Fibroblast of lung (primary cell): ENCODE measurements at regions not wholly inside any gene's neighbourhood (a gene's known extent, or its start where the extent isn't known, plus 50 kb on each side); places are given as distances from the start of the nearest gene placed in this dataset.

Experiments used
- DNase-seq, 2 donors: peaks; one replicate each; pipeline versions ENCODE4 v3.0.0 to v3.0.0-alpha.2; 2010; ENCODE audit warnings: low read depth in 2 of 2
- H2AFZ ChIP-seq: 2 replicates; pipeline ENCODE4 v1.5.1; 2012; ENCODE audit warnings: low read length, control low read depth, inconsistent platforms
- H3K27ac ChIP-seq: 2 replicates; pipeline ENCODE4 v1.5.1; 2011; ENCODE audit warnings: low read length, control low read depth; ENCODE audit not compliant: insufficient read depth
- H3K27me3 ChIP-seq: 2 replicates; pipeline ENCODE4 v1.5.1; 2011; ENCODE audit warnings: mild to moderate bottlenecking, low read length; ENCODE audit not compliant: control insufficient read depth, insufficient read depth
- H3K36me3 ChIP-seq: 2 replicates; pipeline ENCODE4 v1.5.1; 2011; ENCODE audit warnings: low read length; ENCODE audit not compliant: control insufficient read depth, insufficient read depth
- H3K4me1 ChIP-seq: 2 replicates; pipeline ENCODE4 v1.5.1; 2011; ENCODE audit warnings: low read length; ENCODE audit not compliant: control insufficient read depth, insufficient read depth; ENCODE audit errors: extremely low read depth
- H3K4me2 ChIP-seq: 2 replicates; pipeline ENCODE4 v1.5.1; 2011; ENCODE audit warnings: low read length, control low read depth; ENCODE audit not compliant: insufficient read depth; ENCODE audit errors: extremely low read depth
- H3K4me3 ChIP-seq, 4 experiments: fragments of 200-600 bp in 1 of 4; sonication (generic) in 1 of 4; replicated peaks in 1 of 4; 2 replicates each; pipeline ENCODE4 v1.5.1; 2011 to 2016; ENCODE audit warnings: low read length in 4 of 4, low read depth in 3 of 4, mild to moderate bottlenecking in 3 of 4, control low read depth in 2 of 4, inconsistent platforms in 1 of 4, mixed read lengths in 1 of 4; ENCODE audit not compliant: insufficient read depth in 1 of 4; ENCODE audit errors: control extremely low read depth in 1 of 4
- H3K79me2 ChIP-seq: 2 replicates; pipeline ENCODE4 v1.5.1; 2012; ENCODE audit warnings: mild to moderate bottlenecking, low read length, inconsistent platforms; ENCODE audit not compliant: control insufficient read depth, insufficient read depth
- H3K9ac ChIP-seq: 2 replicates; pipeline ENCODE4 v1.5.1; 2011; ENCODE audit warnings: mild to moderate bottlenecking, low read length, control low read depth; ENCODE audit not compliant: insufficient read depth
- H3K9me3 ChIP-seq: 2 replicates; pipeline ENCODE4 v1.5.1; 2012; ENCODE audit warnings: low read depth, low read length; ENCODE audit not compliant: control insufficient read depth, insufficient read depth
- H4K20me1 ChIP-seq: 2 replicates; pipeline ENCODE4 v1.5.1; 2011; ENCODE audit warnings: low read length; ENCODE audit not compliant: control insufficient read depth, insufficient read depth; ENCODE audit errors: extremely low read depth
- CTCF ChIP-seq, 2 donors: IDR thresholded peaks in 1 of 2; conservative IDR thresholded peaks in 1 of 2; 1 replicate in 1 of 2; 2 replicates in 1 of 2; pipeline ENCODE4 v1.5.1; 2011 to 2012; ENCODE audit warnings: low read length in 2 of 2, control low read depth in 1 of 2, inconsistent platforms in 1 of 2, low read depth in 1 of 2, mild to moderate bottlenecking in 1 of 2
- EZH2 ChIP-seq: IDR thresholded peaks from 2 replicates; pipeline ENCODE4 v1.5.1; 2012; ENCODE audit warnings: low read length, control low read depth, mild to moderate bottlenecking; ENCODE audit errors: missing control alignments

- H3K79me2 ChIP-seq = no peaks in the 10 kb centered on the region
- no peaks in the 10 kb centered on the region for H4K20me1 ChIP-seq
- DNase-seq = no peak
- no peak overlapping the region for H3K27ac ChIP-seq
- H2AFZ ChIP-seq = no peak overlapping the region
- TF ChIP-seq CTCF (conservative IDR thresholded peaks at IDR 0.05 in 1 of 2, IDR thresholded peaks at IDR 0.05 in 1 of 2; ENCODE audit: low read depth in 1 of 2, low read length in 2 of 2) = no peak
- no peak for TF ChIP-seq EZH2
- H3K4me1 ChIP-seq = no peaks in the 10 kb centered on the region
- H3K27me3 ChIP-seq = no peaks in the 10 kb centered on the region
- no peaks in the 10 kb centered on the region for H3K36me3 ChIP-seq
- no peak overlapping the region for H3K9ac ChIP-seq
- H3K4me3 ChIP-seq = no peak overlapping the region
- no peak overlapping the region for H3K4me2 ChIP-seq
- H3K9me3 ChIP-seq = no peaks in the 10 kb centered on the region
These were observed 1373.1 kb downstream of the TBC1D22A start for GRCh38 chr22:48135592-48135991.

GRCh38 chr22:48125416-48125815, 1363.0 kb downstream of the TBC1D22A start:
- Histone ChIP-seq H3K27ac (no peak overlapping the region), H3K4me1 (no peaks in the 10 kb centered on the region), H3K9ac (no peak overlapping the region), H3K36me3 (no peaks in the 10 kb centered on the region), H2AFZ (no peak overlapping the region), H3K27me3 (no peaks in the 10 kb centered on the region), H4K20me1 (no peaks in the 10 kb centered on the region), H3K4me2 (no peak overlapping the region), H3K79me2 (no peaks in the 10 kb centered on the region), H3K4me3 (no peak overlapping the region), H3K9me3 (no peaks in the 10 kb centered on the region)
- DNase-seq = no peak
- TF ChIP-seq CTCF (conservative IDR thresholded peaks at IDR 0.05 in 1 of 2, IDR thresholded peaks at IDR 0.05 in 1 of 2; ENCODE audit: low read depth in 1 of 2, low read length in 2 of 2) (no peak), EZH2 (no peak)

GRCh38 chr22:48121984-48122383, 1359.5 kb downstream of the TBC1D22A start:
- no peaks in the 10 kb centered on the region for H3K79me2 ChIP-seq
- H3K9ac ChIP-seq = no peak overlapping the region
- no peak for TF ChIP-seq EZH2
- TF ChIP-seq CTCF (conservative IDR thresholded peaks at IDR 0.05 in 1 of 2, IDR thresholded peaks at IDR 0.05 in 1 of 2; ENCODE audit: low read depth in 1 of 2, low read length in 2 of 2) = no peak
- no peaks in the 10 kb centered on the region for H3K9me3 ChIP-seq
- H3K4me2 ChIP-seq = no peak overlapping the region
- no peak overlapping the region for H3K4me3 ChIP-seq
- no peak for DNase-seq
- no peaks in the 10 kb centered on the region for H3K27me3 ChIP-seq
- H4K20me1 ChIP-seq = no peaks in the 10 kb centered on the region
- H2AFZ ChIP-seq = no peak overlapping the region
- H3K36me3 ChIP-seq = no peaks in the 10 kb centered on the region
- H3K27ac ChIP-seq = no peak overlapping the region
- H3K4me1 ChIP-seq = no peaks in the 10 kb centered on the region
